Subcutaneous abdominal adipose tissue (tissue), 5 donors: ENCODE measurements at regions not wholly inside any gene's neighbourhood (a gene's known extent, or its start where the extent isn't known, plus 50 kb on each side); places are given as distances from the start of the nearest gene placed in this dataset.

Source experiments
- H3K27ac ChIP-seq: one replicate; pipeline ENCODE4 v1.7.0; 2013; ENCODE audit warnings: low read depth, mild to moderate bottlenecking, inconsistent platforms, low read length, moderate library complexity
- H3K27me3 ChIP-seq, 5 donors: one replicate each; pipeline ENCODE4 v1.7.0; 2013; ENCODE audit warnings: low read length in 5 of 5, inconsistent platforms in 1 of 5; ENCODE audit not compliant: control insufficient read depth in 5 of 5, insufficient read depth in 4 of 5
- H3K36me3 ChIP-seq, 5 donors: one replicate each; pipeline ENCODE4 v1.7.0; 2013; ENCODE audit warnings: low read length in 5 of 5; ENCODE audit not compliant: control insufficient read depth in 5 of 5, insufficient read depth in 5 of 5
- H3K4me1 ChIP-seq, 5 donors: one replicate each; pipeline ENCODE4 v1.7.0; 2013; ENCODE audit warnings: low read length in 5 of 5, mild to moderate bottlenecking in 3 of 5, moderate library complexity in 1 of 5; ENCODE audit not compliant: control insufficient read depth in 5 of 5, insufficient read depth in 5 of 5
- H3K4me3 ChIP-seq, 5 donors: one replicate each; pipeline ENCODE4 v1.7.0; 2013; ENCODE audit warnings: low read length in 5 of 5, low read depth in 1 of 5
- H3K9ac ChIP-seq, 5 donors: one replicate each; pipeline ENCODE4 v1.7.0; 2013; ENCODE audit warnings: low read length in 5 of 5, mild to moderate bottlenecking in 4 of 5, moderate library complexity in 3 of 5
- H3K9me3 ChIP-seq, 5 donors: one replicate each; pipeline ENCODE4 v1.7.0; 2013; ENCODE audit warnings: low read length in 5 of 5; ENCODE audit not compliant: control insufficient read depth in 5 of 5
- donor health status: healthy.
- donor health status: healthy.
- donor health status: healthy.
- donor health status: healthy.
- donor health status: healthy.

DNA sequence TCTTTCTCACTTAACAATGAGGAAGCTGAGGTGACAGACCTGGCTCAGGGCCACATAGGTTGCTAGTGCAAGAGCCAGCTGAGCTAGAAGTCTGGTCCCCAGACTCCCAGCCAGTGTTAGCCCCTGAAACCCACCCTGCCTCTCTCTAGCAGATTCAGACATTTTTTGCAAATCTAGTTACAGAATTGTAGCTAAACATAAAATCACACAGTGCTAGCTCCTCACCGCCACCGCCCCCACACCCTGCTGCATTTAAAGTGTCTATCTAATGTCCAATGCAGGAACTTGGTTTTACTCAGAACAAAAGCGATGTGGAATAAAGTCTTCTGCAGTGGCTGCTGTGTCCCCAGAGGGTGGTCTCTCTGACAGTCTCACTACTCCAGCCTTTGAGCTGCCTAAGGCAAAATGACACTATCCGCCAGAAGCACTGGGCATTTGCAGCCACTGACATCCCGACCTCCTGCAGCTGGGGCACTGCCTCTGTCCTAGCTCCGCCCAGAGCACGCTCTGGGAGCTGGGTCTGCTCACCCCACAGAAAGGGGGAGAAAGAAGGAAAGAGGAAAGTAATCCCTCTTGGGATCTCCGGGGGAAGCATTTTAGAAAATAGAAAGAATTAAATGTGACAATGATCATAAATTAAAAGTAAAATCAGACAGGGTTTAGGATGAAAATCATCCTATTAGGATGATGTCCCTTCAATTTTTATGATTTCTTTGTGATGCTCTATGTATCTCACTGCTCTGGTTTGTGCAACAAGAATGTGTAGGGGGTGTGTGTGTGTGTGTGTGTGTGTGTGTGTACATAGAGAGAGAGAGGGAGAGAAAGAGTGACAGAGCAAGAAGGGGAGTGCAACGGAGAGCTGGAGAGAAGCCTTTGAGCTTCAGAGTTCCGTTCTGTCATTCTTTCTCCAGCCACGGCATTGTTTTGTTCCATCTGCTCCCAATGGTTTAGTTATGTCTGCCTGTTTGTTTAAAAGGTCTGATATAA lies 50.5 kb upstream of the ST8SIA3 start:
- no peaks in the 10 kb centered on the region for H3K4me1 ChIP-seq
- H3K4me3 ChIP-seq = no peak overlapping the region
- no peaks in the 10 kb centered on the region for H3K9me3 ChIP-seq
- peaks cover 0 to 12% (median 2%) of the 10 kb centered on the region in 5 donors for H3K27me3 ChIP-seq
- H3K36me3 ChIP-seq = no peaks in the 10 kb centered on the region
- no peak overlapping the region for H3K27ac ChIP-seq
- no peak overlapping the region for H3K9ac ChIP-seq
